ENCODE measurements at regions not wholly inside any gene's neighbourhood (a gene's known extent, or its start where the extent isn't known, plus 50 kb on each side); places are given as distances from the start of the nearest gene placed in this dataset.

GRCh38 chr1:30337324-30337620 lies 386.1 kb downstream of the MATN1 start:
- H3K27me3 ChIP-seq (ENCODE audit: control insufficient read depth, extremely low read depth, insufficient read depth, low read length) = peaks cover 9% of the 10 kb centered on the region
- no peaks in the 10 kb centered on the region for H3K79me2 ChIP-seq (ENCODE audit: control insufficient read depth, insufficient read depth, low read length)
- H3K4me3 ChIP-seq (ENCODE audit: control insufficient read depth in 2 of 3, extremely low read depth in 1 of 3, insufficient read depth in 2 of 3, low read depth in 1 of 3, low read length in 3 of 3) = no peak overlapping the region
- no peaks in the 10 kb centered on the region for H3K9me1 ChIP-seq (ENCODE audit: control insufficient read depth, extremely low read depth, insufficient read depth, low read length)
- no peaks in the 10 kb centered on the region for H3K9me3 ChIP-seq (ENCODE audit: control insufficient read depth, low read depth, low read length)
- H4K20me1 ChIP-seq (ENCODE audit: control insufficient read depth, extremely low read depth, insufficient read depth, low read length) = no peaks in the 10 kb centered on the region
- H3K4me1 ChIP-seq (ENCODE audit: control insufficient read depth, extremely low read depth, insufficient read depth, low read length) = no peaks in the 10 kb centered on the region
- H3K36me3 ChIP-seq (ENCODE audit: control insufficient read depth in 2 of 2, extremely low read depth in 1 of 2, insufficient read depth in 2 of 2, low read length in 2 of 2) = no peaks in the 10 kb centered on the region
- no peak overlapping the region for H3K9ac ChIP-seq (ENCODE audit: control insufficient read depth, extremely low read depth, insufficient read depth, low read length)
- dilution Hi-C loops (cut with MboI; ENCODE audit: extremely low pct_ligation_motif_present, low sequenced_read_pairs) = no loop called here
- no peak for FAIRE-seq
- no peak for TF ChIP-seq CTCF (optimal IDR thresholded peaks at IDR 0.05 in 1 of 3, IDR thresholded peaks at IDR 0.05 in 1 of 3, conservative IDR thresholded peaks at IDR 0.05 in 1 of 3; ENCODE audit: extremely low read depth in 1 of 3, insufficient read depth in 2 of 3, low read length in 3 of 3)
- no peak for DNase-seq (ENCODE audit: low read depth, low spot score)
- no peak overlapping the region for H3K27ac ChIP-seq (ENCODE audit: control insufficient read depth, insufficient read depth, low read length)
- no peak overlapping the region for H2AFZ ChIP-seq (ENCODE audit: control insufficient read depth, low read length)
- H3K4me2 ChIP-seq (ENCODE audit: control insufficient read depth, extremely low read depth, insufficient read depth, low read depth, low read length) = no peak overlapping the region

GRCh38 chr1:30336550-30337323 lies 386.6 kb downstream of the MATN1 start:
- TF ChIP-seq CTCF (optimal IDR thresholded peaks at IDR 0.05 in 1 of 3, IDR thresholded peaks at IDR 0.05 in 1 of 3, conservative IDR thresholded peaks at IDR 0.05 in 1 of 3; ENCODE audit: extremely low read depth in 1 of 3, insufficient read depth in 2 of 3, low read length in 3 of 3) (no peak), EZH2 (IDR thresholded peaks at IDR 0.05; ENCODE audit: low read length) (no peak)
- H4K20me1 ChIP-seq (ENCODE audit: control insufficient read depth, extremely low read depth, insufficient read depth, low read length) = no peaks in the 10 kb centered on the region
- no peaks in the 10 kb centered on the region for H3K36me3 ChIP-seq (ENCODE audit: control insufficient read depth in 2 of 2, extremely low read depth in 1 of 2, insufficient read depth in 2 of 2, low read length in 2 of 2)
- H3K4me3 ChIP-seq (ENCODE audit: control insufficient read depth in 2 of 3, extremely low read depth in 1 of 3, insufficient read depth in 2 of 3, low read depth in 1 of 3, low read length in 3 of 3) = no peak overlapping the region
- no peak overlapping the region for H3K4me2 ChIP-seq (ENCODE audit: control insufficient read depth, extremely low read depth, insufficient read depth, low read depth, low read length)
- no peak for FAIRE-seq
- H3K4me1 ChIP-seq (ENCODE audit: control insufficient read depth, extremely low read depth, insufficient read depth, low read length) = no peaks in the 10 kb centered on the region
- no peaks in the 10 kb centered on the region for H3K9me1 ChIP-seq (ENCODE audit: control insufficient read depth, extremely low read depth, insufficient read depth, low read length)
- no peaks in the 10 kb centered on the region for H3K79me2 ChIP-seq (ENCODE audit: control insufficient read depth, insufficient read depth, low read length)
- H2AFZ ChIP-seq (ENCODE audit: control insufficient read depth, low read length) = no peak overlapping the region
- peaks cover 4% of the 10 kb centered on the region for H3K27me3 ChIP-seq (ENCODE audit: control insufficient read depth, extremely low read depth, insufficient read depth, low read length)
- no peak for DNase-seq (ENCODE audit: low read depth, low spot score)
- H3K9ac ChIP-seq (ENCODE audit: control insufficient read depth, extremely low read depth, insufficient read depth, low read length) = no peak overlapping the region
- no peak overlapping the region for H3K27ac ChIP-seq (ENCODE audit: control insufficient read depth, insufficient read depth, low read length)
- no peaks in the 10 kb centered on the region for H3K9me3 ChIP-seq (ENCODE audit: control insufficient read depth, low read depth, low read length)
- dilution Hi-C loops (cut with MboI; ENCODE audit: extremely low pct_ligation_motif_present, low sequenced_read_pairs) = no loop called here

Measured in keratinocyte (primary cell).